Fibroblast of mammary gland (primary cell): ENCODE measurements at regions not wholly inside any gene's neighbourhood (a gene's known extent, or its start where the extent isn't known, plus 50 kb on each side); places are given as distances from the start of the nearest gene placed in this dataset.
A peak's percentile ranks its signal among the peaks of the same experiment; 100 is the strongest.

Experiments
- DNase-seq: peaks from one replicate; pipeline ENCODE4 v3.0.0-alpha.2; 2010; ENCODE audit warnings: low read depth
- H3K4me3 ChIP-seq: 2 replicates; pipeline ENCODE4 v1.5.1; 2011; ENCODE audit warnings: low read depth, mild to moderate bottlenecking, low read length, moderate library complexity; ENCODE audit not compliant: control insufficient read depth
- TF ChIP-seq, protein P1 (sequence below): conservative IDR thresholded peaks from 2 replicates; pipeline ENCODE4 v1.5.1; 2011; ENCODE audit warnings: low read depth, low read length, inconsistent platforms; ENCODE audit not compliant: control insufficient read depth, insufficient read depth

DNA sequence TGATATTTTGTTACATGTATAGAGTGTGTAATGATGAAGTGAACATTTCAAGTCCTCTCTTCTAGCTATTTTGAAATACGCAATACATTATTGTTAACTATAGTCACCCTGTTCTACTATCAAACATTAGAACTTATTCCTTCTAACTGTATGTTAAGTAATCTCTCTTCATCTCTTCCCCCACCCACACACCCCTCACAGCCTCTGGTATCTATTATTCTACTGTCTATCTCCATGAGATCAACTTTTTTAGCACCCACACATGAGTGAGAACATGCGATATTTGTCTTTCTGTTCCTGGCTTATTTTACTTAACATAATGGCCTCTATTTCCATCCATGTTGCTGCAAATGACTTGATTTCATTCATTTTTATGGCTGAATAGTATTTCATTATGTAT is 57.7 kb upstream of the EGR2 start:
- DNase-seq, result no peak
- TF ChIP-seq, protein P1, sequence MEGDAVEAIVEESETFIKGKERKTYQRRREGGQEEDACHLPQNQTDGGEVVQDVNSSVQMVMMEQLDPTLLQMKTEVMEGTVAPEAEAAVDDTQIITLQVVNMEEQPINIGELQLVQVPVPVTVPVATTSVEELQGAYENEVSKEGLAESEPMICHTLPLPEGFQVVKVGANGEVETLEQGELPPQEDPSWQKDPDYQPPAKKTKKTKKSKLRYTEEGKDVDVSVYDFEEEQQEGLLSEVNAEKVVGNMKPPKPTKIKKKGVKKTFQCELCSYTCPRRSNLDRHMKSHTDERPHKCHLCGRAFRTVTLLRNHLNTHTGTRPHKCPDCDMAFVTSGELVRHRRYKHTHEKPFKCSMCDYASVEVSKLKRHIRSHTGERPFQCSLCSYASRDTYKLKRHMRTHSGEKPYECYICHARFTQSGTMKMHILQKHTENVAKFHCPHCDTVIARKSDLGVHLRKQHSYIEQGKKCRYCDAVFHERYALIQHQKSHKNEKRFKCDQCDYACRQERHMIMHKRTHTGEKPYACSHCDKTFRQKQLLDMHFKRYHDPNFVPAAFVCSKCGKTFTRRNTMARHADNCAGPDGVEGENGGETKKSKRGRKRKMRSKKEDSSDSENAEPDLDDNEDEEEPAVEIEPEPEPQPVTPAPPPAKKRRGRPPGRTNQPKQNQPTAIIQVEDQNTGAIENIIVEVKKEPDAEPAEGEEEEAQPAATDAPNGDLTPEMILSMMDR, result no peak
- no peak overlapping the region for H3K4me3 ChIP-seq

DNA sequence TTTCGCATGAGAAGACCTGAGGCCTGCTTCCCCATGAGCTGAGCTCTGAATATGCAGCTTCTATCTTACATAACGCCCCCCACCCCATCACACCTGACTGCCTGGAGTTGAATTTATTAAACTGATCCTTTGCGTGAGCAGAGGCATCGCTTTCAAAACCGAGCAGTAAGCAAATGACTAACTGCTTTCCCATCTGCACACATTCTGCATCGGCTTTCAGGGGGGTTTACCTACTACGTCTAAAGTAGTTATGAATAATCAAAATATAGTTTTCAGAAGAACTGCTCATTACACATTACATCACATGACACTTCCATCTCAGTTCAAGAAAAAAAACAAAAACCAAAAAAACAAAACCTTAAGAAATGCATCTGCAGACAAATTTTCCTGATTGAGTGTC is 54.7 kb upstream of the EGR2 start:
- no peak for DNase-seq
- TF ChIP-seq, protein P1, result no peak
- no peak overlapping the region for H3K4me3 ChIP-seq

GRCh38 chr10:62869958-62870357 is 53.8 kb upstream of the EGR2 start:
- no peak overlapping the region for H3K4me3 ChIP-seq
- DNase-seq, result peak; percentile 25
- TF ChIP-seq, protein P1, result no peak

GRCh38 chr10:62866941-62867340 is 50.8 kb upstream of the EGR2 start:
- H3K4me3 ChIP-seq, result no peak overlapping the region
- TF ChIP-seq, protein P1, result no peak
- no peak for DNase-seq

- DNase-seq, result peak; percentile 50
- no peak overlapping the region for H3K4me3 ChIP-seq
- TF ChIP-seq, protein P1, result no peak
Observed at GRCh38 chr10:62866451-62866850, 50.3 kb upstream of the EGR2 start.
